ENCODE measurements at regions not wholly inside any gene's neighbourhood (a gene's known extent, or its start where the extent isn't known, plus 50 kb on each side); places are given as distances from the start of the nearest gene placed in this dataset.

- TF ChIP-seq GATA2 (IDR thresholded peaks at IDR 0.05; ENCODE audit: low read depth, low read length), result no peak
- TF ChIP-seq GATA3 (IDR thresholded peaks at IDR 0.05; ENCODE audit: low read depth, low read length), result no peak
Observed at GRCh38 chr17:72315122-72315913, 194.5 kb downstream of the SOX9 start.
